MM.1S (cell line): ENCODE measurements at regions not wholly inside any gene's neighbourhood (a gene's known extent, or its start where the extent isn't known, plus 50 kb on each side); places are given as distances from the start of the nearest gene placed in this dataset.

ENCODE experiments used
- DNase-seq: peaks from one replicate; pipeline ENCODE4 v3.0.0-alpha.2; 2015
- H2AFZ ChIP-seq: fragments of 300-600 bp; sonication (generic); 2 replicates; pipeline ENCODE4 v1.6.0; 2016; ENCODE audit warnings: antibody characterized with exemption, low read length
- H3F3A ChIP-seq: fragments of 300-600 bp; sonication (generic); 2 replicates; pipeline ENCODE4 v1.6.1; 2016; ENCODE audit warnings: mild to moderate bottlenecking, antibody characterized with exemption, low read length, moderate library complexity, mixed read lengths; ENCODE audit not compliant: insufficient read depth
- H3K27ac ChIP-seq: fragments of 300-600 bp; sonication (generic); 2 replicates; pipeline ENCODE4 v1.5.1; 2016; ENCODE audit warnings: mild to moderate bottlenecking, low read length
- H3K27me3 ChIP-seq: fragments of 300-600 bp; sonication (generic); replicated peaks from 2 replicates; pipeline ENCODE4 v1.6.0; 2016; ENCODE audit warnings: low read length; ENCODE audit not compliant: insufficient read depth
- H3K36me3 ChIP-seq: fragments of 300-600 bp; sonication (generic); replicated peaks from 2 replicates; pipeline ENCODE4 v1.6.1; 2016; ENCODE audit warnings: mild to moderate bottlenecking, low read length, mixed read lengths; ENCODE audit not compliant: insufficient read depth
- H3K4me1 ChIP-seq: fragments of 300-600 bp; sonication (generic); 2 replicates; pipeline ENCODE4 v1.6.1; 2016; ENCODE audit warnings: low read length, mixed read lengths
- H3K4me2 ChIP-seq: fragments of 300-600 bp; sonication (generic); 2 replicates; pipeline ENCODE4 v1.6.0; 2016; ENCODE audit warnings: low read depth, low read length
- H3K4me3 ChIP-seq: fragments of 300-600 bp; sonication (generic); 2 replicates; pipeline ENCODE4 v1.5.1; 2016; ENCODE audit warnings: low read length, mixed read lengths
- H3K79me2 ChIP-seq: fragments of 300-600 bp; sonication (generic); 2 replicates; pipeline ENCODE4 v1.6.1; 2016; ENCODE audit warnings: mixed run types, low read length, mixed read lengths
- H3K9ac ChIP-seq: fragments of 300-600 bp; sonication (generic); 2 replicates; pipeline ENCODE4 v1.6.1; 2016; ENCODE audit warnings: low read length, mixed read lengths
- H3K9me2 ChIP-seq: fragments of 300-600 bp; sonication (generic); replicated peaks from 2 replicates; pipeline ENCODE4 v1.6.1; 2016; ENCODE audit warnings: mild to moderate bottlenecking, low read length, mixed read lengths; ENCODE audit not compliant: insufficient read depth
- H3K9me3 ChIP-seq: fragments of 300-600 bp; sonication (generic); replicated peaks from 2 replicates; pipeline ENCODE4 v1.6.1; 2016; ENCODE audit warnings: mild to moderate bottlenecking, low read length, mixed read lengths; ENCODE audit not compliant: insufficient read depth
- H4K20me1 ChIP-seq: fragments of 300-600 bp; sonication (generic); 2 replicates; pipeline ENCODE4 v1.6.1; 2016; ENCODE audit warnings: mild to moderate bottlenecking, low read length, moderate library complexity, mixed read lengths; ENCODE audit not compliant: insufficient read depth
- EZH2 ChIP-seq: fragments of 300-600 bp; sonication (generic); optimal IDR thresholded peaks from 2 replicates; pipeline ENCODE3; 2017; ENCODE audit warnings: low read depth, mild to moderate bottlenecking, antibody characterized with exemption, low read length, mixed read lengths
- EZH2phosphoT487 ChIP-seq: fragments of 300-600 bp; sonication (generic); IDR thresholded peaks from 2 replicates; pipeline ENCODE4 v1.6.1; 2018; ENCODE audit warnings: antibody characterized with exemption, low read length
- TF ChIP-seq, protein P1 (sequence below): fragments of 300-600 bp; sonication (generic); IDR thresholded peaks from 2 replicates; pipeline ENCODE4 v1.5.1; 2016; ENCODE audit warnings: antibody characterized with exemption, low read length, mixed read lengths

DNA sequence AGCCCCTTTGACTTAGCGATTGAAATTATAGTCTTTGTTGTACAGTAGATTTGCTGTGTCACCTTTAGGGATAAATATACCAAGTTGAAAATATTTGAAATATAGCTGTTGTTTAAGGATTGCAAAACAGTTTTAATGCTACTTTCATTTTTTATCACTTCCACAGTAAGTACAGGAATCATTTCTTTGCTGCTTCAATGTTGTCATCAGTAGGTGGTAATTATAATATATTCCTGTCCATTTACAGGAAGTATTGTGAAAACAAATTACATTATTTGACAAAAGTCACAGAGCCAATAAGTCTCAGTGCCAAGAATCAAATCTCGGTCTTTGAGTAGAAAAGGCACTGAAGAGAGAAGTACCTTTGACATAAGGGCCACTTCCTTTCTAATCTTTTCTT is 342.6 kb upstream of the RGS6 start:
- Histone ChIP-seq H3K4me2 (no peak overlapping the region), H2AFZ (no peak overlapping the region), H3K36me3 (no peaks in the 10 kb centered on the region), H3K4me1 (0 out of 2 replicates have a peak, but pooled peaks cover 8% of the 10 kb centered on the region), H3K9ac (no peak overlapping the region), H3K27ac (no peak overlapping the region), H4K20me1 (no peaks in the 10 kb centered on the region), H3K9me3 (no peaks in the 10 kb centered on the region), H3K9me2 (no peaks in the 10 kb centered on the region), H3K27me3 (no peaks in the 10 kb centered on the region), H3K79me2 (no peaks in the 10 kb centered on the region), H3K4me3 (no peak overlapping the region), H3F3A (no peaks in the 10 kb centered on the region)
- no peak for DNase-seq
- TF ChIP-seq, protein P1, sequence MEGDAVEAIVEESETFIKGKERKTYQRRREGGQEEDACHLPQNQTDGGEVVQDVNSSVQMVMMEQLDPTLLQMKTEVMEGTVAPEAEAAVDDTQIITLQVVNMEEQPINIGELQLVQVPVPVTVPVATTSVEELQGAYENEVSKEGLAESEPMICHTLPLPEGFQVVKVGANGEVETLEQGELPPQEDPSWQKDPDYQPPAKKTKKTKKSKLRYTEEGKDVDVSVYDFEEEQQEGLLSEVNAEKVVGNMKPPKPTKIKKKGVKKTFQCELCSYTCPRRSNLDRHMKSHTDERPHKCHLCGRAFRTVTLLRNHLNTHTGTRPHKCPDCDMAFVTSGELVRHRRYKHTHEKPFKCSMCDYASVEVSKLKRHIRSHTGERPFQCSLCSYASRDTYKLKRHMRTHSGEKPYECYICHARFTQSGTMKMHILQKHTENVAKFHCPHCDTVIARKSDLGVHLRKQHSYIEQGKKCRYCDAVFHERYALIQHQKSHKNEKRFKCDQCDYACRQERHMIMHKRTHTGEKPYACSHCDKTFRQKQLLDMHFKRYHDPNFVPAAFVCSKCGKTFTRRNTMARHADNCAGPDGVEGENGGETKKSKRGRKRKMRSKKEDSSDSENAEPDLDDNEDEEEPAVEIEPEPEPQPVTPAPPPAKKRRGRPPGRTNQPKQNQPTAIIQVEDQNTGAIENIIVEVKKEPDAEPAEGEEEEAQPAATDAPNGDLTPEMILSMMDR: no peak
- TF ChIP-seq EZH2phosphoT487 (no peak), EZH2 (no peak)

DNA sequence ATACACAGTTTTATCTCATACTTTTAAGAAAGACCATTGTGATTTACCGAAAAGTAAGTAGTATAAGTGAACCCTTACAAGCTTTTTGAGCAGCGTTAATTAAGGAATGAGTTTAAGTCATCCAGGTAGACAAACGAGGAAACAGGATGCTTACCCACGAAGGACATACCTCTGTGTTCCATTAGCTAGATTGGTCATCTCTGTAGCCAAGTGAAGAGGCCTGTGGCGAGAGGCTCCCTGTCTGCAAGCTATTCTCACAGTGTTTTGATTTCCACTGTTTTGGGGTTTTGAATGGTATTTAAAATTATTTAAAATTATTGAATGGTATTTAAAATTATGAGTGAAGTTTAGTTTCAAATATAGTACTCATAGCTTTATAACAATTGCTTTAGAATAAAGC is 342.1 kb upstream of the RGS6 start:
- no peak for DNase-seq
- Histone ChIP-seq H3K27me3 (no peaks in the 10 kb centered on the region), H3K27ac (no peak overlapping the region), H3K9me3 (no peaks in the 10 kb centered on the region), H3K9ac (no peak overlapping the region), H2AFZ (no peak overlapping the region), H3K4me2 (no peak overlapping the region), H3F3A (no peaks in the 10 kb centered on the region), H3K79me2 (no peaks in the 10 kb centered on the region), H3K9me2 (no peaks in the 10 kb centered on the region), H3K36me3 (no peaks in the 10 kb centered on the region), H3K4me1 (0 out of 2 replicates have a peak, but pooled peaks cover 8% of the 10 kb centered on the region), H4K20me1 (no peaks in the 10 kb centered on the region), H3K4me3 (no peak overlapping the region)
- TF ChIP-seq, protein P1: no peak

DNA sequence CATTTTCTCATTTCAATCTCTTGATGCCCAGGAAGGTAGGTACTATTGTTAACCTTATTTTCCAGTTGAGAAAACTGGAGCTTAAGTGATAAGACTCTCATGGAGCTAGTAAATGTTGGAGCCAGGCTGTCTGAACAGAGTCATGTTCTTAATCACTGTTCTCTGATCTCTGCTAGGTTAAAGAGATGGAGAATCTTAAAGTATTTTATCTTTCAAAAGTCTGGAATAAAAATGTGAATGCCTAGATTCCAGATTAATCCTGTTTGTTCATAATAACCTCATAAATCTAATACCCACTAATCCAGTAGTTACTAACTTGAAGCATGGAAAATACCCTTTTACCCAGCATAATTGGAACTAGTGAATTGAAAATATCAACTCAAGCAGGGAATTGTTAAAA is 341.0 kb upstream of the RGS6 start:
- no peaks in the 10 kb centered on the region for H4K20me1 ChIP-seq
- 0 out of 2 replicates have a peak, but pooled peaks cover 8% of the 10 kb centered on the region for H3K4me1 ChIP-seq
- H3F3A ChIP-seq: no peaks in the 10 kb centered on the region

More for the DNA sequence above, 341.0 kb upstream of the RGS6 start:
- Histone ChIP-seq H3K4me2 (no peak overlapping the region), H3K9ac (no peak overlapping the region), H3K79me2 (no peaks in the 10 kb centered on the region), H3K27ac (no peak overlapping the region), H3K9me2 (no peaks in the 10 kb centered on the region), H3K9me3 (no peaks in the 10 kb centered on the region), H3K27me3 (no peaks in the 10 kb centered on the region), H3K4me3 (no peak overlapping the region), H3K36me3 (no peaks in the 10 kb centered on the region), H2AFZ (no peak overlapping the region)
- TF ChIP-seq EZH2: no peak
- TF ChIP-seq EZH2phosphoT487: no peak
- TF ChIP-seq, protein P1: no peak
- no peak for DNase-seq
